CD4-positive, CD25-positive, alpha-beta regulatory T cell (primary cell): ENCODE measurements at regions not wholly inside any gene's neighbourhood (a gene's known extent, or its start where the extent isn't known, plus 50 kb on each side); places are given as distances from the start of the nearest gene placed in this dataset.

Source experiments
- ATAC-seq, 2 donors: fragments of 150-1000 bp; cut with Tn5 transposase; one replicate each; pipeline ENCODE4 v1.10.0; 2021; ENCODE audit warnings: low read depth in 2 of 2, moderate number of reproducible peaks in 2 of 2, moderate library complexity in 1 of 2
- DNase-seq, 3 donors: peaks; one replicate each; pipeline versions ENCODE4 v3.0.0 to v3.0.0-alpha.2; 2012 to 2022; ENCODE audit warnings: mixed read lengths in 1 of 3
- H3K27ac ChIP-seq: one replicate; pipeline ENCODE4 v1.7.0; 2013; ENCODE audit warnings: mild to moderate bottlenecking, low read length; ENCODE audit not compliant: insufficient read depth, poor library complexity, severe bottlenecking
- H3K27me3 ChIP-seq: one replicate; pipeline ENCODE4 v1.7.0; 2013; ENCODE audit warnings: low read length; ENCODE audit not compliant: control insufficient read depth, insufficient read depth
- H3K36me3 ChIP-seq: one replicate; pipeline ENCODE4 v1.7.0; 2013; ENCODE audit warnings: mild to moderate bottlenecking, low read length, moderate library complexity; ENCODE audit not compliant: control insufficient read depth, insufficient read depth
- H3K4me1 ChIP-seq: 2 replicates; pipeline ENCODE4 v1.7.0; 2013; ENCODE audit warnings: mild to moderate bottlenecking, low read length; ENCODE audit not compliant: insufficient read depth, control insufficient read depth, poor library complexity, severe bottlenecking
- H3K4me3 ChIP-seq: one replicate; pipeline ENCODE4 v1.7.0; 2013; ENCODE audit warnings: low read depth, mild to moderate bottlenecking, low read length, moderate library complexity
- H3K9me3 ChIP-seq, 2 experiments: 1 replicate in 1 of 2; 2 replicates in 1 of 2; pipeline ENCODE4 v1.7.0; 2013; ENCODE audit warnings: low read length in 2 of 2, mild to moderate bottlenecking in 1 of 2, moderate library complexity in 1 of 2; ENCODE audit not compliant: control insufficient read depth in 2 of 2
- H3K27ac Mint-ChIP-seq, 3 donors: one replicate each; pipeline ENCODE4 v1.8.0; 2020 to 2022; ENCODE audit warnings: mild to moderate bottlenecking in 3 of 3, mixed read lengths in 3 of 3, moderate library complexity in 2 of 3
- H3K27me3 Mint-ChIP-seq: one replicate; pipeline ENCODE4 v1.8.0; 2022; ENCODE audit warnings: mild to moderate bottlenecking, mixed read lengths
- H3K36me3 Mint-ChIP-seq: one replicate; pipeline ENCODE4 v1.8.0; 2020; ENCODE audit warnings: mixed read lengths
- H3K4me1 Mint-ChIP-seq, 4 donors: one replicate each; pipeline ENCODE4 v1.8.0; 2020 to 2022; ENCODE audit warnings: mixed read lengths in 4 of 4, mild to moderate bottlenecking in 1 of 4
- H3K4me3 Mint-ChIP-seq, 4 donors: one replicate each; pipeline ENCODE4 v1.8.0; 2020 to 2022; ENCODE audit warnings: mild to moderate bottlenecking in 4 of 4, mixed read lengths in 4 of 4, moderate library complexity in 3 of 4
- H3K9me3 Mint-ChIP-seq, 7 donors: one replicate each; pipeline ENCODE4 v1.8.0; 2020 to 2022; ENCODE audit warnings: mixed read lengths in 7 of 7, mild to moderate bottlenecking in 3 of 7, moderate library complexity in 2 of 7

DNA sequence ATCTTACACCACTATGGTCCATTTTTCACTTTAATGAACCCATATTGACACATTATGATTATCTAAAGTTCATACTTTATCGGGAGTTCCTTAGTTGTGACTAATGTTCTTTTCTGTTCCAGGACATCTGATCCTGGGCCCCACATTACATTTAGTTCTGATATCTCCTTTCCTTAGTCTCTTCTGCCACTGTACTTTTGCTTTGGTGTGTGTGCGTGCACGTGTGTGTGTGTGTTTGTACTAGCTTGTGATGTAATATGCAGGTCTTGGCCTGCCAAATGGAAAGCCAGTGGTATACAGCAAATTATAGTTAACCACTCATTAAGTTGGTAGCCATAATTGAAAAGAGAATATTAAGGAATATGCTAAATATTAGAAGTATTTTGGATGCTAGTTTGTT is 88.0 kb downstream of the CDC42EP3 start:
- H3K4me1 ChIP-seq = peaks cover 57% of the 10 kb centered on the region
- H3K4me3 Mint-ChIP-seq = peak overlapping the region in 3 of 4 donors; percentile 55 to 71 (median 61)

DNA sequence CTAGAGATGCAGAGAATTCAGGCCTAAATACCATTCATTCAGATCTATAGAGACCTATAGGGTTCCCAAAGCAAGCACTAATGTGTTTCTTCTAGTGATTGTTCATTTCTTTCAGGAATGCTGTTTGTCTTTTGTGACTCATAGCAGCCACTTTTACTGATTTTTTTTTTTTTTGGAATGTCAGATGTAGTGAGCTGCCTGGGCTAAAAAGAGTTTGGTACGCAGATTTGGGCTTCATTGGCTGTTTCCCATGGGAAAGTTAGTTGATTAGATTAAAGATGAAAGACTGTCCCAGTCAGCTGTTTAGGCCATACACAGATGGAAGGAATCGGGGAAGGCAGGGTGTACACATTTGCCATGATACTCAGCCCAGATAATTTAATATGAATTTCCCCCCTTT is 87.6 kb downstream of the CDC42EP3 start:
- Histone ChIP-seq H3K9me3 (no peaks in the 10 kb centered on the region), H3K4me3 (no peak overlapping the region), H3K4me1 (peaks cover 58% of the 10 kb centered on the region), H3K27me3 (no peaks in the 10 kb centered on the region), H3K27ac (no peak overlapping the region), H3K36me3 (no peaks in the 10 kb centered on the region)
- peaks cover 0 to 7% (median 3%) of the 10 kb centered on the region in 7 donors for H3K9me3 Mint-ChIP-seq
- no peak for DNase-seq
- peak overlapping the region; percentile 82 to 100 (median 91) for H3K27ac Mint-ChIP-seq
- peaks cover 48 to 68% (median 51%) of the 10 kb centered on the region in 4 donors for H3K4me1 Mint-ChIP-seq
- no peak for ATAC-seq
- H3K36me3 Mint-ChIP-seq = no peaks in the 10 kb centered on the region
- H3K4me3 Mint-ChIP-seq = peak overlapping the region in 3 of 4 donors; percentile 25 to 55 (median 27)
- no peaks in the 10 kb centered on the region for H3K27me3 Mint-ChIP-seq

More for the DNA sequence above, 88.0 kb downstream of the CDC42EP3 start:
- Mint-ChIP-seq H3K36me3 (no peaks in the 10 kb centered on the region), H3K4me1 (peaks cover 44 to 63% (median 48%) of the 10 kb centered on the region in 4 donors), H3K27me3 (no peaks in the 10 kb centered on the region), H3K9me3 (peaks cover 0 to 7% (median 3%) of the 10 kb centered on the region in 7 donors), H3K27ac (peak overlapping the region; percentile 56 to 84 (median 82))
- Histone ChIP-seq H3K27me3 (no peaks in the 10 kb centered on the region), H3K27ac (peak overlapping the region; percentile 55), H3K4me3 (peak overlapping the region; percentile 81), H3K36me3 (no peaks in the 10 kb centered on the region), H3K9me3 (no peaks in the 10 kb centered on the region)
- ATAC-seq = no peak
- DNase-seq = no peak

DNA sequence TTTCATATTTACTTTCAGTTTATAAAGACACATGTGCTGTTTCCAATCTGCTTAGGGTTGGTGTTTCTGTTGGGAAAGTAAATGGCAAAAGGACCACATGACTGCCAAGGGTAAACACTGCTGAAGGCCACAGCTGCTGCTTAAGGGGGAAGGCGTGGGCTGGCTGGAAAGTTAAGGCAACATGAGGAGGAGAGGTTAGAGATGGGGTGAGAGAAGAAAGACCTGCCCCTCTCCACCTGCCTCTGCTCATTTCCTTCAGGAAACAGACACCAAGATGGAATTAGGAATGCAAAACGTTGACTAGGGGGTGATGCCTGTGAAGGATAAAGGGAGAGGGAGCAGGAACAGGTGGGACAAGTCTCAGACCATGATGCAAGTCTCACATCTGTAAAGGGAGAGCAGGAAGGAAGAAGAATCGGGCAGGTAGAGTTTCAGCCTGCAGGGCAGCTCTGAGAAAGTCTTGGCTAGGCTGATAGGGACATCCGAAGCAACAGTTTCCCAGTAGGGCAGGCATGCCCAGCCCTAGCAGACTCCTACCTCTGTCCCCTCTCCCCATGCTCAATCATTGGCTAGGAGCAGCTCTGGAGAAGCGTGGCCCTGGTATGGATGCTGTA is 86.0 kb downstream of the CDC42EP3 start:
- ATAC-seq (no peak), DNase-seq (peak in 1 of 3 donors; percentile 40)
- Mint-ChIP-seq H3K4me1 (peaks cover 52 to 81% (median 62%) of the 10 kb centered on the region in 4 donors), H3K9me3 (no peaks in the 10 kb centered on the region), H3K4me3 (peak overlapping the region; percentile 35 to 85 (median 84)), H3K27ac (peak overlapping the region; percentile 86 to 100 (median 93)), H3K27me3 (no peaks in the 10 kb centered on the region), H3K36me3 (no peaks in the 10 kb centered on the region)
- peak overlapping the region; percentile 64 for H3K4me3 ChIP-seq
- peaks cover 68% of the 10 kb centered on the region for H3K4me1 ChIP-seq
- H3K27ac ChIP-seq = peak overlapping the region; percentile 80
- H3K9me3 ChIP-seq = no peaks in the 10 kb centered on the region
- H3K36me3 ChIP-seq = no peaks in the 10 kb centered on the region
- H3K27me3 ChIP-seq = no peaks in the 10 kb centered on the region

DNA sequence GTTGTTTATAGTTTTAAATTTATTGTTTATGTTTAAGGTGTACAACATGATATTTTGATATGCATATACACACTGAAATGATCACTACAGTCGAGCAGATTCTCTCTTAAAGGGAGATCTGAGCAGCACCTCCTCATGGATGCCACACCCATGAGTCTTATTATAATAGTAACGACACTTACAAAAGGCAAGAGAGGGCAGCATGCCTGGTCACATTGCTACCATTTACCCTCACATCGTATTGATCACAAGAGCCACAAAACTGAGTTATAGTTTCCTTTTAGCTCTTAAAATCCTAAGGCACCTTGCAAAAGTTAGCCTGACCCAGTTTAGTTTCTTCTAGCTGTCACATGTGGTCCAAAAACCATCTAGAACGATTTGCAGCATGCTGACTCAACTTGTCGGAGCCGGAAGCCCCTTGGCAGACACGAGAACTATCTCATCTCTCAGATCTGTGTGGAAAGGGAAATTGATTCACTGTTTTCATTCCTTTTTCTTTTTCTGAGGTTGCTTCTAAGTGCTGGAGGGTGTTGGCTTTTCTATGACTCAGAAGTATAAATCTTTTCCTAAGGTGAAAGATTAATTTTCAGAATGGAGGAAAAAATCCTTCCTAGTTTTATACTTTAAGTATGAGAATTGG is 85.3 kb downstream of the CDC42EP3 start:
- Histone ChIP-seq H3K36me3 (no peaks in the 10 kb centered on the region), H3K27ac (peak overlapping the region; percentile 80), H3K27me3 (no peaks in the 10 kb centered on the region), H3K4me1 (peaks cover 68% of the 10 kb centered on the region), H3K4me3 (peak overlapping the region; percentile 64), H3K9me3 (no peaks in the 10 kb centered on the region)
- Mint-ChIP-seq H3K9me3 (no peaks in the 10 kb centered on the region), H3K36me3 (no peaks in the 10 kb centered on the region), H3K4me3 (peak overlapping the region; percentile 61 to 90 (median 69)), H3K27ac (peak overlapping the region; percentile 86 to 93 (median 91)), H3K4me1 (peaks cover 52 to 86% (median 66%) of the 10 kb centered on the region in 4 donors), H3K27me3 (no peaks in the 10 kb centered on the region)
- DNase-seq (peak; percentile 51 to 89 (median 74)), ATAC-seq (peak; percentile 90)

DNA sequence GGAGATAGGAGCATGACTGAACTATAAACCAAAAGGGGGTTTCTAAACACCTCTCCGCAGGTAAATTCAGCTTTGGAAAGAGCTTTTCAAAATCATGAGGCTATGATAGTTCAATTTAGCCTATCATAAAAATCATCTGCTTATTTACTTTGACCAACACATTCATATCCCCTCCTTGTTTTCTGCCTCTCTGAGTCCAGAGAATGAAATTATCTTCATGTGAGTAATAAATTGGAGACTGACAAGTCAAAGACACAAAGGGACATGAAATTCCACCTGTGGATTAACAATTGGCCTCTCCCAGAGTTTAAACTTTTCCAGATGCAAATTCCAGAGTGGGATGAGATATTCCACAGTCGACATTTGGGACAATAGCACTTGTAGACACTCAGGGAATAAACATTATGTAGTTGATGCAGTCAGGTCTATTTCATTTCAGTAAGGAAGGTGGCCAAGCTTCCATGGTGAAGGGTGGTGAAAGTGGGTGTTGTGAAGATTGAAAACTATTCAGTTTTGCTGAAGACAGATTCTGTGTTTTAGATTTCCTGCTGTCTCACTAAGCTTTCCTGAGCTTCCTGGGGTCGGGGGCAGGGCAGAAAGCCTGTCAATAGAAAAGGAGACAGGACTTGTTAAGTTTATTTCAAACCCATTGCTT is 84.7 kb downstream of the CDC42EP3 start:
- no peak for DNase-seq

DNA sequence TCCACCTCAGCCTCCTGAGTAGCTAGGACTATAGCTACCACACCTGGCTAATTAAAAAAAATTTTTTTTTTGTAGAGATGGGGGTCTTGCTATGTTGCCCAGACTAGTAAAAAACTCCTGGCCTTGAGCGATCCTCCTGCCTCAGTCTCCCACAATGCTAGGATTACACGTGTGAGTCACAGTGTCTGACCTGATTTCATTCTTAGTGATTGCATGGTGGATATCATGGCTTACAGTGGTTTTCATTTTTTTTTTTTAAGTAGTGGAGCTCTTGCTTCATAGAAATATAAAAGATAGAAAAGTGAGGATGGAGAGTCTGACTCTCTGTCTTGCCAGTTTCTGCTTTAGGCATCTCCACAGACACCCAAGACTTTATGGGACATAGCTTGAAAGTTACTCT is 83.6 kb downstream of the CDC42EP3 start:
- Mint-ChIP-seq H3K4me3 (peak overlapping the region in 1 of 4 donors; percentile 78), H3K27ac (peak overlapping the region; percentile 49 to 91 (median 86)), H3K36me3 (no peaks in the 10 kb centered on the region), H3K9me3 (no peaks in the 10 kb centered on the region), H3K27me3 (no peaks in the 10 kb centered on the region), H3K4me1 (peaks cover 45 to 80% (median 63%) of the 10 kb centered on the region in 4 donors)
- no peak for ATAC-seq
- peaks cover 60% of the 10 kb centered on the region for H3K4me1 ChIP-seq
- H3K27ac ChIP-seq = peak overlapping the region; percentile 80
- no peaks in the 10 kb centered on the region for H3K9me3 ChIP-seq
- H3K27me3 ChIP-seq = no peaks in the 10 kb centered on the region
- no peak overlapping the region for H3K4me3 ChIP-seq
- H3K36me3 ChIP-seq = no peaks in the 10 kb centered on the region
- no peak for DNase-seq

More for the DNA sequence above, 84.7 kb downstream of the CDC42EP3 start:
- no peaks in the 10 kb centered on the region for H3K27me3 ChIP-seq
- peaks cover 68% of the 10 kb centered on the region for H3K4me1 ChIP-seq
- Mint-ChIP-seq H3K9me3 (no peaks in the 10 kb centered on the region), H3K27ac (peak overlapping the region; percentile 86 to 91 (median 91)), H3K4me1 (peaks cover 52 to 85% (median 67%) of the 10 kb centered on the region in 4 donors), H3K27me3 (no peaks in the 10 kb centered on the region), H3K36me3 (no peaks in the 10 kb centered on the region), H3K4me3 (peak overlapping the region; percentile 61 to 90 (median 78))
- no peaks in the 10 kb centered on the region for H3K36me3 ChIP-seq
- no peaks in the 10 kb centered on the region for H3K9me3 ChIP-seq
- peak overlapping the region; percentile 80 for H3K27ac ChIP-seq
- H3K4me3 ChIP-seq = peak overlapping the region; percentile 64
- no peak for ATAC-seq

DNA sequence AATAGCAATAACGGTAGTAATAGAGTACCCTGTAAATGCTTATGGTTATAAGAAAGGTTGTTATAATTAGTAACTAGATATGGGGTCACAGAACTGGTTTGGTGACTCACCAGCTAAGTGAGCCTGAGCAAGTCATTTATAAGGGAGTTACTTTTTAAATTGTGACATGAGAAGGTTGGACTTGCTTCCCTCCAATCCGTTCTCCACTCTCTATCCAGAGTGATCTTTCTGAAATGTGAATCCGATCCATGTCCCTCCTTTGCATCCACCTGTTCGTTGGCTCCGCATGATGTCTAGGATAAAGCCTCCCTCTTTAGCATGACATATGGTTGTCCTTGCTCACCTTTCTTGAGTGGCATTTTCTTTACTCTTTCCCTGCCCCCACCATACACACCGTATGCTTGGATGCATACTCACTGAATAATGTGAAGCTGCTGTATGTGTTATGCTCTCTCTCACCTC is 83.1 kb downstream of the CDC42EP3 start:
- no peaks in the 10 kb centered on the region for H3K27me3 ChIP-seq
- Mint-ChIP-seq H3K4me1 (peaks cover 39 to 74% (median 59%) of the 10 kb centered on the region in 4 donors), H3K9me3 (no peaks in the 10 kb centered on the region), H3K36me3 (no peaks in the 10 kb centered on the region), H3K27me3 (no peaks in the 10 kb centered on the region), H3K4me3 (peak overlapping the region in 1 of 4 donors; percentile 6), H3K27ac (peak overlapping the region; percentile 7 to 91 (median 10))
- H3K36me3 ChIP-seq = no peaks in the 10 kb centered on the region
- DNase-seq (no peak), ATAC-seq (peak in 1 of 2 donors; percentile 17)
- no peaks in the 10 kb centered on the region for H3K9me3 ChIP-seq
- H3K27ac ChIP-seq = peak overlapping the region; percentile 80
- peaks cover 55% of the 10 kb centered on the region for H3K4me1 ChIP-seq
- no peak overlapping the region for H3K4me3 ChIP-seq
